Epithelial cell of proximal tubule (primary cell): ENCODE measurements at regions not wholly inside any gene's neighbourhood (a gene's known extent, or its start where the extent isn't known, plus 50 kb on each side); places are given as distances from the start of the nearest gene placed in this dataset.

Source experiments
- DNase-seq: peaks from one replicate; pipeline ENCODE4 v3.0.0-alpha.2; 2011; ENCODE audit warnings: low read depth
- H3K4me3 ChIP-seq: 2 replicates; pipeline ENCODE4 v1.5.1; 2011; ENCODE audit warnings: low read depth, mild to moderate bottlenecking, low read length
- CTCF ChIP-seq: conservative IDR thresholded peaks from 2 replicates; pipeline ENCODE4 v1.5.1; 2012; ENCODE audit warnings: low read depth, mild to moderate bottlenecking, low read length

DNA sequence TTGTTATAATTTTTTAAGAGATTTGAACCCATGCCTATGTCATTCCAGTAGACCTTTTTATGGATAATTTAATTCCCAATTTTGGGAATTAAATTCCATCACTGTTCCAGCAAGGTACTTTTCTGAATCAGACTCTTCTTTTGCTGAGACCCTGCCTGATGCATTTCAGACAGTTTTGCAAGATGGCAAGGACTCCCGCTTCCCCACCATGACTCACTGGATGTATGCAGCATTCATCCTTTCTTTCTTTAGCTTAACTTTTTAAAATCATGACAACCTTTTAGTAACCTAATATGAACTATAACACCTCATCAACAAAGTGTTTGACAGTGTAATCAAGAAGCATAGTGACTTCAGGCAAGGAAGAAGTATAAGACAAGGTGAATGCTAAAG, 178.1 kb upstream of the LEF1 start:
- H3K4me3 ChIP-seq, result no peak overlapping the region
- DNase-seq, result no peak
- no peak for TF ChIP-seq CTCF

- DNase-seq, result no peak
- no peak overlapping the region for H3K4me3 ChIP-seq
- TF ChIP-seq CTCF, result no peak
Observed at GRCh38 chr4:108345862-108346817, 177.4 kb upstream of the LEF1 start.

- DNase-seq, result no peak
- no peak for TF ChIP-seq CTCF
Observed at GRCh38 chr4:108342325-108342970, 173.7 kb upstream of the LEF1 start.

GRCh38 chr4:108337923-108338322, 169.2 kb upstream of the LEF1 start:
- no peak for TF ChIP-seq CTCF
- no peak for DNase-seq

More at GRCh38 chr4:108342325-108342970, 173.7 kb upstream of the LEF1 start:
- H3K4me3 ChIP-seq, result no peak overlapping the region

GRCh38 chr4:108336076-108336475, 167.3 kb upstream of the LEF1 start:
- DNase-seq, result peak; percentile 40
- no peak for TF ChIP-seq CTCF
- no peak overlapping the region for H3K4me3 ChIP-seq

More at GRCh38 chr4:108337923-108338322, 169.2 kb upstream of the LEF1 start:
- H3K4me3 ChIP-seq, result no peak overlapping the region

- TF ChIP-seq CTCF, result no peak
- no peak overlapping the region for H3K4me3 ChIP-seq
- no peak for DNase-seq
Observed at GRCh38 chr4:108335081-108335480, 166.3 kb upstream of the LEF1 start.
